ENCODE measurements at regions not wholly inside any gene's neighbourhood (a gene's known extent, or its start where the extent isn't known, plus 50 kb on each side); places are given as distances from the start of the nearest gene placed in this dataset.

- TF ChIP-seq POLR2AphosphoS5 (IDR thresholded peaks at IDR 0.05; ENCODE audit: low read depth, low read length) (no peak), POLR2A (IDR thresholded peaks at IDR 0.05; ENCODE audit: low read depth, low read length) (no peak), TAF1 (IDR thresholded peaks at IDR 0.05; ENCODE audit: low read depth, low read length) (no peak)
Measured at GRCh38 chr1:209062863-209063262, 520.7 kb upstream of the CAMK1G start.

All from GM12891 (cell line).